T-cell (primary cell): ENCODE measurements at regions not wholly inside any gene's neighbourhood (a gene's known extent, or its start where the extent isn't known, plus 50 kb on each side); places are given as distances from the start of the nearest gene placed in this dataset.

Source experiments
- ATAC-seq, 4 experiments: fragments of 200-7000 bp in 3 of 4; fragments of 150-1000 bp in 1 of 4; cut with Tn5 transposase; replicated peaks in 1 of 4; 1 replicate in 3 of 4; 2 replicates in 1 of 4; pipeline ENCODE4 v1.10.0; 2021; ENCODE audit warnings: moderate library complexity in 3 of 4, mild to moderate bottlenecking in 2 of 4, moderate number of reproducible peaks in 1 of 4
- CTCF ChIA-PET, 2 donors: fragments of 300-600 bp; sonication (Branson Sonifier 250); formaldehyde crosslinking; loops; one replicate each; lab custom pipeline; 2022; ENCODE audit warnings: antibody characterized with exemption in 2 of 2; lab: Charles Lee
- POLR2A ChIA-PET, 2 donors: fragments of 300-600 bp; sonication (Branson Sonifier 250); formaldehyde crosslinking; loops; one replicate each; lab custom pipeline; 2022; ENCODE audit warnings: antibody characterized with exemption in 2 of 2; lab: Charles Lee
- DNase-seq, 35 experiments: peaks; one replicate each; pipeline versions ENCODE4 v3.0.0 to v3.0.0-alpha.2; 2013 to 2023
- H3K27ac ChIP-seq: one replicate; pipeline ENCODE4 v1.5.1; 2013; ENCODE audit warnings: low read length
- H3K27me3 ChIP-seq, 2 experiments: replicated peaks in 1 of 2; 1 replicate in 1 of 2; 2 replicates in 1 of 2; pipeline versions ENCODE4 v1.6.1 to v1.7.0; 2013; ENCODE audit warnings: low read length in 1 of 2, mixed read lengths in 1 of 2; ENCODE audit not compliant: control insufficient read depth in 2 of 2, insufficient read depth in 2 of 2; ENCODE audit errors: extremely low read depth in 1 of 2
- H3K36me3 ChIP-seq, 2 donors: 1 replicate in 1 of 2; 2 replicates in 1 of 2; pipeline versions ENCODE4 v1.6.1 to v1.7.0; 2013; ENCODE audit warnings: low read length in 1 of 2; ENCODE audit not compliant: control insufficient read depth in 2 of 2, insufficient read depth in 1 of 2; ENCODE audit errors: extremely low read depth in 1 of 2
- H3K4me1 ChIP-seq, 2 experiments: 1 replicate in 1 of 2; 2 replicates in 1 of 2; pipeline versions ENCODE4 v1.6.1 to v1.7.0; 2013; ENCODE audit warnings: low read length in 2 of 2, mixed read lengths in 1 of 2; ENCODE audit not compliant: insufficient read depth in 2 of 2, control insufficient read depth in 1 of 2; ENCODE audit errors: extremely low read depth in 1 of 2
- H3K4me3 ChIP-seq, 2 donors: 1 replicate in 1 of 2; 2 replicates in 1 of 2; pipeline versions ENCODE4 v1.5.1 to v1.7.0; 2013; ENCODE audit warnings: mild to moderate bottlenecking in 2 of 2, low read length in 1 of 2, moderate library complexity in 1 of 2; ENCODE audit not compliant: control insufficient read depth in 1 of 2; ENCODE audit errors: extremely low read depth in 1 of 2
- H3K9me3 ChIP-seq: 2 replicates; pipeline ENCODE4 v1.7.0; 2013
- H3K27ac Mint-ChIP-seq, 2 donors: one replicate each; pipeline ENCODE4 v1.8.0; 2020 to 2021; ENCODE audit warnings: mild to moderate bottlenecking in 2 of 2, mixed read lengths in 2 of 2
- H3K27me3 Mint-ChIP-seq, 2 donors: one replicate each; pipeline ENCODE4 v1.8.0; 2021 to 2022; ENCODE audit warnings: mixed read lengths in 2 of 2
- H3K36me3 Mint-ChIP-seq: one replicate; pipeline ENCODE4 v1.8.0; 2021; ENCODE audit warnings: mixed read lengths
- H3K4me1 Mint-ChIP-seq, 3 donors: one replicate each; pipeline ENCODE4 v1.8.0; 2020 to 2022; ENCODE audit warnings: mixed read lengths in 3 of 3, mild to moderate bottlenecking in 1 of 3
- H3K4me3 Mint-ChIP-seq, 3 donors: one replicate each; pipeline ENCODE4 v1.8.0; 2020 to 2022; ENCODE audit warnings: mild to moderate bottlenecking in 3 of 3, mixed read lengths in 3 of 3, moderate library complexity in 3 of 3
- H3K9me3 Mint-ChIP-seq, 3 donors: one replicate each; pipeline ENCODE4 v1.8.0; 2020 to 2022; ENCODE audit warnings: mixed read lengths in 3 of 3
- WGBS: methylation state at CpG from one replicate; pipeline ENCODE4 v1.1.5; 2013; ENCODE audit warnings: missing lambda C conversion rate; ENCODE audit not compliant: insufficient coverage; 5-methylcytosine and 5-hydroxymethylcytosine counted together

GRCh38 chr2:16179701-16180416, 239.5 kb downstream of the MYCN start:
- Histone ChIP-seq H3K36me3 (no peaks in the 10 kb centered on the region), H3K9me3 (no peaks in the 10 kb centered on the region), H3K4me1 (no peaks in the 10 kb centered on the region), H3K27ac (no peak overlapping the region), H3K4me3 (no peak overlapping the region), H3K27me3 (peaks cover 0 to 2% of the 10 kb centered on the region in 2 experiments)
- POLR2A ChIA-PET: no interaction called here
- no peaks in the 10 kb centered on the region for H3K36me3 Mint-ChIP-seq
- H3K4me1 Mint-ChIP-seq: no peaks in the 10 kb centered on the region
- H3K27me3 Mint-ChIP-seq: peaks cover 0 to 4% of the 10 kb centered on the region in 2 donors
- no peak for DNase-seq
- H3K4me3 Mint-ChIP-seq: no peak overlapping the region
- no peak for ATAC-seq
- no peak overlapping the region for H3K27ac Mint-ChIP-seq
- 70% methylated on average over 8 of the region's 8 CpGs for WGBS
- no peaks in the 10 kb centered on the region for H3K9me3 Mint-ChIP-seq
- CTCF ChIA-PET: no interaction called here

DNA sequence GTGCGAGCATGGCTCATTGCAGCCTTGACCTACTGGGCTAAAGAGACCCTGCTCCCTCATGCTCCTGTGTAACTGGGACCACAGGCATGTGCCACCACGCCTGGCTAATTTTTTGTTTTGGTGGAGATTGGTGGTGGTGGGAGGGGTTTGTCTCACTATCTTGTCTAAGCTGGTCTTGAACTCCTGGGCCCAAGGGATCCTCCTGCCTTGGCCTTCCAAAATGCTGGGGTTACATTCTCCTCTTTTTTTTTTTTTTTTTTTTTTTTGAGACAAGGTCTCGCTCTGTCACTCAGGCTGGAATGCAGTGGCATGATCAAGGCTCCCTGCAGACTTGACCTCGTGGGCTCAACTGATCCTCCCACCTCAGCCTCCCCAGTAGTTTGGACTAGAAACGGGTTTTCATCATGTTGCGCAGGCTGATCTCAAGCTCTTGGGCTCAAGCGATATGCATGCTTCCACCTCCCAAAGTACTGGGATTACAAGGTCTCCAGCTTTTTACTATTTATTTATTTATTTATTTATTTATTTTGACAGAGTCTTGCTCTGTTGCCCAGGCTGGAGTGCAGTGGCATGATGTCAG, 238.3 kb downstream of the MYCN start:
- H3K27me3 ChIP-seq: peaks cover 0 to 2% of the 10 kb centered on the region in 2 experiments
- Mint-ChIP-seq H3K27me3 (peaks cover 0 to 4% of the 10 kb centered on the region in 2 donors), H3K27ac (no peak overlapping the region), H3K4me3 (no peak overlapping the region), H3K9me3 (no peaks in the 10 kb centered on the region), H3K36me3 (no peaks in the 10 kb centered on the region), H3K4me1 (no peaks in the 10 kb centered on the region)
- no peak overlapping the region for H3K4me3 ChIP-seq
- POLR2A ChIA-PET: no interaction called here
- no peaks in the 10 kb centered on the region for H3K9me3 ChIP-seq
- 94% methylated on average over 3 of the region's 7 CpGs for WGBS
- H3K36me3 ChIP-seq: no peaks in the 10 kb centered on the region
- DNase-seq: no peak
- H3K4me1 ChIP-seq: no peaks in the 10 kb centered on the region
- H3K27ac ChIP-seq: no peak overlapping the region
- CTCF ChIA-PET: interaction anchor here in 1 of 2 donors (0.7 kb wide), 1 partner anchor 25 kb away, joined by 4 read pairs; no protein-coding TSS in a partner anchor
- no peak for ATAC-seq

- Histone ChIP-seq H3K9me3 (no peaks in the 10 kb centered on the region), H3K4me3 (no peak overlapping the region), H3K27me3 (peaks cover 0 to 2% of the 10 kb centered on the region in 2 experiments), H3K4me1 (no peaks in the 10 kb centered on the region), H3K36me3 (no peaks in the 10 kb centered on the region), H3K27ac (no peak overlapping the region)
- ATAC-seq (no peak), DNase-seq (no peak)
- no peak overlapping the region for H3K4me3 Mint-ChIP-seq
- CTCF ChIA-PET: no interaction called here
- H3K27me3 Mint-ChIP-seq: no peaks in the 10 kb centered on the region
- no peaks in the 10 kb centered on the region for H3K4me1 Mint-ChIP-seq
- no peak overlapping the region for H3K27ac Mint-ChIP-seq
- POLR2A ChIA-PET: no interaction called here
- no peaks in the 10 kb centered on the region for H3K9me3 Mint-ChIP-seq
- H3K36me3 Mint-ChIP-seq: no peaks in the 10 kb centered on the region
These were observed 237.4 kb downstream of the MYCN start for GRCh38 chr2:16177671-16178180.

DNA sequence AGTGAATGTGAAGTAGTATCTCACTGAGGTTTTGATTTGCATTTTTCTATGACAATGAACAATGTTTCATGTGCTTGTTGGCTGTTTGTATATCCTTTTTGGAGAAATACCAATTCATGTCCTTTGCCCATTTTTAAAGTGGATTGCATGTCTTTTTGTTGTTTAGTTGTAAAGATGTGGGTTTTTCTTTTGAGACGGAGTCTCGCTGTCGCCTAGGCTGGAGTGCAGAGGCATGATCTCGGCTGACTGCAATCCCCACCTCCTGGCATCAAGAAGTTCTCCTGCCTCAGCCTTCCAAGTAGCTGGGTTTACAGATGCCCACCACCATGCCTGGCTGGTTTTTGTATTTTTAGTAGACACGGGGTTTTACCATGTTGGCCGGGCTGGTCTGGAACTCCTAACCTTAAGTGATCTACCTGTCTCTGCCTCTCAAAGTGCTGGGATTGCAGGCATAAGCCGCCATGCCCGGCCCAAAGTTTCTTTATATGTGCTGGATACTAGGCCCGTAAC, 236.7 kb downstream of the MYCN start:
- CTCF ChIA-PET: no interaction called here
- H3K4me1 ChIP-seq: no peaks in the 10 kb centered on the region
- H3K36me3 ChIP-seq: no peaks in the 10 kb centered on the region
- ATAC-seq (no peak), DNase-seq (no peak)
- no peaks in the 10 kb centered on the region for H3K36me3 Mint-ChIP-seq
- no peaks in the 10 kb centered on the region for H3K27me3 Mint-ChIP-seq
- H3K9me3 ChIP-seq: no peaks in the 10 kb centered on the region
- no peak overlapping the region for H3K4me3 ChIP-seq
- peaks cover 0 to 2% of the 10 kb centered on the region in 2 experiments for H3K27me3 ChIP-seq
- H3K9me3 Mint-ChIP-seq: no peaks in the 10 kb centered on the region
- POLR2A ChIA-PET: no interaction called here
- no peaks in the 10 kb centered on the region for H3K4me1 Mint-ChIP-seq
- no peak overlapping the region for H3K27ac ChIP-seq
- H3K27ac Mint-ChIP-seq: no peak overlapping the region
- H3K4me3 Mint-ChIP-seq: no peak overlapping the region
- no CpG with 5 or more reads among the region's 9 CpGs for WGBS

- H3K27me3 Mint-ChIP-seq: no peaks in the 10 kb centered on the region
These were observed 235.0 kb downstream of the MYCN start for GRCh38 chr2:16175247-16175825.

GRCh38 chr2:16174693-16175045, 234.3 kb downstream of the MYCN start:
- H3K4me1 ChIP-seq: no peaks in the 10 kb centered on the region
- Mint-ChIP-seq H3K4me1 (no peaks in the 10 kb centered on the region), H3K27me3 (no peaks in the 10 kb centered on the region), H3K36me3 (no peaks in the 10 kb centered on the region), H3K27ac (no peak overlapping the region), H3K4me3 (no peak overlapping the region), H3K9me3 (no peaks in the 10 kb centered on the region)
- H3K9me3 ChIP-seq: no peaks in the 10 kb centered on the region
- no peaks in the 10 kb centered on the region for H3K27me3 ChIP-seq
- DNase-seq (no peak), ATAC-seq (no peak)
- H3K27ac ChIP-seq: no peak overlapping the region
- ChIA-PET CTCF (no interaction called here), POLR2A (no interaction called here)
- no peak overlapping the region for H3K4me3 ChIP-seq
- 100% methylated on average over 1 of the region's 3 CpGs for WGBS
- no peaks in the 10 kb centered on the region for H3K36me3 ChIP-seq

More at GRCh38 chr2:16175247-16175825, 235.0 kb downstream of the MYCN start:
- Mint-ChIP-seq H3K4me3 (no peak overlapping the region), H3K9me3 (no peaks in the 10 kb centered on the region), H3K4me1 (no peaks in the 10 kb centered on the region), H3K27ac (no peak overlapping the region), H3K36me3 (no peaks in the 10 kb centered on the region)
- no peak overlapping the region for H3K4me3 ChIP-seq
- ChIA-PET CTCF (no interaction called here), POLR2A (no interaction called here)
- no peak overlapping the region for H3K27ac ChIP-seq
- ATAC-seq (no peak), DNase-seq (no peak)
- no peaks in the 10 kb centered on the region for H3K4me1 ChIP-seq
- WGBS: 60% methylated on average over 1 of the region's 3 CpGs
- H3K9me3 ChIP-seq: no peaks in the 10 kb centered on the region
- H3K36me3 ChIP-seq: no peaks in the 10 kb centered on the region
- H3K27me3 ChIP-seq: peaks cover 0 to 2% of the 10 kb centered on the region in 2 experiments
